Neural progenitor cell (in vitro differentiated cells): ENCODE measurements at regions not wholly inside any gene's neighbourhood (a gene's known extent, or its start where the extent isn't known, plus 50 kb on each side); places are given as distances from the start of the nearest gene placed in this dataset.
A peak's percentile ranks its signal among the peaks of the same experiment; 100 is the strongest.

ENCODE experiments used
- DNase-seq: peaks from one replicate; pipeline ENCODE4 v3.0.0-alpha.2; 2016; ENCODE audit warnings: low spot score
- H2AFZ ChIP-seq: fragments of 200-600 bp; sonication (generic); replicated peaks from 2 replicates; pipeline ENCODE4 v1.6.1; 2016; ENCODE audit warnings: antibody characterized with exemption
- H3F3A ChIP-seq: fragments of 200-600 bp; sonication (generic); 2 replicates; pipeline ENCODE4 v1.6.1; 2016; ENCODE audit warnings: antibody characterized with exemption, low read depth
- H3K27ac ChIP-seq: fragments of 200-600 bp; sonication (generic); 2 replicates; pipeline ENCODE4 v1.5.1; 2016; ENCODE audit warnings: mild to moderate bottlenecking
- H3K27me3 ChIP-seq: fragments of 200-600 bp; sonication (generic); 2 replicates; pipeline ENCODE4 v1.6.1; 2016; ENCODE audit warnings: mild to moderate bottlenecking, moderate library complexity
- H3K36me3 ChIP-seq: fragments of 200-600 bp; sonication (generic); 2 replicates; pipeline ENCODE4 v1.5.1; 2016
- H3K4me1 ChIP-seq: fragments of 200-600 bp; sonication (generic); 2 replicates; pipeline ENCODE4 v1.6.1; 2016; ENCODE audit warnings: mixed run types
- H3K4me2 ChIP-seq: fragments of 200-600 bp; sonication (generic); 2 replicates; pipeline ENCODE4 v1.6.1; 2016
- H3K4me3 ChIP-seq: fragments of 200-600 bp; sonication (generic); 2 replicates; pipeline ENCODE4 v1.5.1; 2016
- H3K79me2 ChIP-seq: fragments of 200-600 bp; sonication (generic); 2 replicates; pipeline ENCODE4 v1.6.1; 2016; ENCODE audit warnings: low read depth
- H3K9ac ChIP-seq: fragments of 200-600 bp; sonication (generic); 2 replicates; pipeline ENCODE4 v1.6.1; 2016
- H3K9me3 ChIP-seq: fragments of 200-600 bp; sonication (generic); 2 replicates; pipeline ENCODE4 v1.5.1; 2016; ENCODE audit warnings: low read depth
- H4K20me1 ChIP-seq: fragments of 200-600 bp; sonication (generic); 2 replicates; pipeline ENCODE4 v1.6.1; 2016; ENCODE audit warnings: low read depth
- H3K27ac Mint-ChIP-seq: 3 replicates; pipeline ENCODE4 v1.8.0; 2021; ENCODE audit warnings: mixed read lengths
- H3K27me3 Mint-ChIP-seq: 2 replicates; pipeline ENCODE4 v1.8.0; 2022; ENCODE audit warnings: low read depth, mild to moderate bottlenecking, inconsistent platforms, moderate library complexity, mixed read lengths; ENCODE audit not compliant: insufficient read depth
- H3K36me3 Mint-ChIP-seq: 3 replicates; pipeline ENCODE4 v1.8.0; 2021; ENCODE audit warnings: mixed read lengths
- H3K4me1 Mint-ChIP-seq: 3 replicates; pipeline ENCODE4 v1.8.0; 2021; ENCODE audit warnings: mixed read lengths
- H3K4me3 Mint-ChIP-seq: 3 replicates; pipeline ENCODE4 v1.8.0; 2021; ENCODE audit warnings: mild to moderate bottlenecking, moderate library complexity, mixed read lengths
- H3K9me3 Mint-ChIP-seq: 3 replicates; pipeline ENCODE4 v1.8.0; 2020; ENCODE audit warnings: mixed read lengths
- EZH2 ChIP-seq: fragments of 200-600 bp; sonication (generic); IDR thresholded peaks from 2 replicates; pipeline ENCODE4 v1.6.1; 2017; ENCODE audit warnings: antibody characterized with exemption, mild to moderate bottlenecking, moderate library complexity
- EZH2phosphoT487 ChIP-seq: fragments of 200-600 bp; sonication (generic); IDR thresholded peaks from 2 replicates; pipeline ENCODE4 v1.6.1; 2017; ENCODE audit warnings: antibody characterized with exemption
- TF ChIP-seq, protein P1 (sequence below): fragments of 200-600 bp; sonication (generic); IDR thresholded peaks from 2 replicates; pipeline ENCODE4 v1.5.1; 2017; ENCODE audit warnings: antibody characterized with exemption, mild to moderate bottlenecking

DNA sequence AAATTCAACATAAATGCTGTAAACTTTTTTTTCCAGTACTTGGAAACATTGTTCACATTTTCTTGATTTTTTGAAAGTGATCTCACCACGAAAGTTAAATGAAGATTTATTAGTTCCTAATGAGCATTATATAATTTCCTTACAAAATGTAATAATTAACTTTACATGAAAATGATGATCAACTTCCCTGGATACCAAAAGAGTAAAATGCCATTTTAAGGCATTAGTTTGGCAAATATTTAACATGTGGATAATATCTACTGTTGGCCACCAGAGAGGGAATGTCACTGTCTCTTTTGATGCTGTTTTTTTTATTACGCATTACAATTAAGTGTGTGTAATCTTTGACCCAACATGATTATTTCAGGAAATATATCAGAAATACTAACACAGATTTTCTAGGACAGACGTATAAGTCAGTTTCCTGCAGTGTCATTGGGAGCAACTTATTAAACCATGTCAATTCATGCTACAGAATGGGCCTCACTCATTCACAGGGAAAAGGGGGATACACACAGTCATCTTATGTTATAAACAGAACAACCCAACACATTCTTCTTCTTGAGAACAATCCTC, 903.9 kb upstream of the ADGRL2 start:
- no peaks in the 10 kb centered on the region for H3K79me2 ChIP-seq
- Mint-ChIP-seq H3K4me1 (peaks cover 21% of the 10 kb centered on the region), H3K9me3 (peaks cover 6% of the 10 kb centered on the region), H3K4me3 (no peak overlapping the region), H3K27me3 (no peaks in the 10 kb centered on the region), H3K27ac (no peak overlapping the region), H3K36me3 (peaks cover 2% of the 10 kb centered on the region)
- H2AFZ ChIP-seq, result no peak overlapping the region
- H3K9me3 ChIP-seq, result no peaks in the 10 kb centered on the region
- no peaks in the 10 kb centered on the region for H4K20me1 ChIP-seq
- H3K27me3 ChIP-seq, result no peaks in the 10 kb centered on the region
- DNase-seq, result no peak
- H3K4me1 ChIP-seq, result peaks cover 17% of the 10 kb centered on the region
- H3K4me3 ChIP-seq, result no peak overlapping the region
- H3K4me2 ChIP-seq, result no peak overlapping the region
- no peaks in the 10 kb centered on the region for H3K36me3 ChIP-seq
- no peak overlapping the region for H3K9ac ChIP-seq
- no peak overlapping the region for H3K27ac ChIP-seq
- H3F3A ChIP-seq, result peaks cover 7% of the 10 kb centered on the region
- TF ChIP-seq EZH2phosphoT487, result no peak
- TF ChIP-seq, protein P1, sequence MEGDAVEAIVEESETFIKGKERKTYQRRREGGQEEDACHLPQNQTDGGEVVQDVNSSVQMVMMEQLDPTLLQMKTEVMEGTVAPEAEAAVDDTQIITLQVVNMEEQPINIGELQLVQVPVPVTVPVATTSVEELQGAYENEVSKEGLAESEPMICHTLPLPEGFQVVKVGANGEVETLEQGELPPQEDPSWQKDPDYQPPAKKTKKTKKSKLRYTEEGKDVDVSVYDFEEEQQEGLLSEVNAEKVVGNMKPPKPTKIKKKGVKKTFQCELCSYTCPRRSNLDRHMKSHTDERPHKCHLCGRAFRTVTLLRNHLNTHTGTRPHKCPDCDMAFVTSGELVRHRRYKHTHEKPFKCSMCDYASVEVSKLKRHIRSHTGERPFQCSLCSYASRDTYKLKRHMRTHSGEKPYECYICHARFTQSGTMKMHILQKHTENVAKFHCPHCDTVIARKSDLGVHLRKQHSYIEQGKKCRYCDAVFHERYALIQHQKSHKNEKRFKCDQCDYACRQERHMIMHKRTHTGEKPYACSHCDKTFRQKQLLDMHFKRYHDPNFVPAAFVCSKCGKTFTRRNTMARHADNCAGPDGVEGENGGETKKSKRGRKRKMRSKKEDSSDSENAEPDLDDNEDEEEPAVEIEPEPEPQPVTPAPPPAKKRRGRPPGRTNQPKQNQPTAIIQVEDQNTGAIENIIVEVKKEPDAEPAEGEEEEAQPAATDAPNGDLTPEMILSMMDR, result no peak

DNA sequence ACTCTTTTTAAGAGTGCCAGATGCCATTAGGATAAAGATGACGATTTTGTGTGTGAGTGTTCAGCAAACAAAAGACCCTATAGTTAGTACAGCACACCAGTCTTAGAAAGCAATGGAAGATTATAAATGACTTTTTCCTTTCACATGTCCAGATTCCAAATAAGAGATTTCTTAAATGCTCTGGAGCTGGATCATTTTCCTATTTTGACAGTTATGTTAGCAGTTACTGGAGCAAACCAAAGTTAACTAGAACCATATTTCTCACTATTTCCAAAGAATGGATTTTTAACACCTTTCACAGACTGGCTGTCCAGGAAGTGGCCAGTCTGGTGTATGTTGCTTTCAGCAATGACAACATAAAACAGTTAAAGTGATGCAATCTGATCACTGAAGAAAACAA, 905.8 kb upstream of the ADGRL2 start:
- no peak overlapping the region for H3K9ac ChIP-seq
- Mint-ChIP-seq H3K4me1 (peaks cover 30% of the 10 kb centered on the region), H3K9me3 (no peaks in the 10 kb centered on the region), H3K4me3 (no peak overlapping the region), H3K27ac (peak overlapping the region; percentile 5), H3K27me3 (no peaks in the 10 kb centered on the region), H3K36me3 (no peaks in the 10 kb centered on the region)
- no peaks in the 10 kb centered on the region for H3K9me3 ChIP-seq
- H3K4me2 ChIP-seq, result no peak overlapping the region
- peaks cover 20% of the 10 kb centered on the region for H3K4me1 ChIP-seq
- TF ChIP-seq EZH2 (no peak), EZH2phosphoT487 (no peak)
- TF ChIP-seq, protein P1, result no peak
- peak overlapping the region; percentile 16 for H2AFZ ChIP-seq
- no peak for DNase-seq
- H4K20me1 ChIP-seq, result no peaks in the 10 kb centered on the region
- no peak overlapping the region for H3K27ac ChIP-seq
- H3K36me3 ChIP-seq, result no peaks in the 10 kb centered on the region
- H3K27me3 ChIP-seq, result no peaks in the 10 kb centered on the region
- H3K4me3 ChIP-seq, result no peak overlapping the region
- peaks cover 7% of the 10 kb centered on the region for H3F3A ChIP-seq
- H3K79me2 ChIP-seq, result no peaks in the 10 kb centered on the region

DNA sequence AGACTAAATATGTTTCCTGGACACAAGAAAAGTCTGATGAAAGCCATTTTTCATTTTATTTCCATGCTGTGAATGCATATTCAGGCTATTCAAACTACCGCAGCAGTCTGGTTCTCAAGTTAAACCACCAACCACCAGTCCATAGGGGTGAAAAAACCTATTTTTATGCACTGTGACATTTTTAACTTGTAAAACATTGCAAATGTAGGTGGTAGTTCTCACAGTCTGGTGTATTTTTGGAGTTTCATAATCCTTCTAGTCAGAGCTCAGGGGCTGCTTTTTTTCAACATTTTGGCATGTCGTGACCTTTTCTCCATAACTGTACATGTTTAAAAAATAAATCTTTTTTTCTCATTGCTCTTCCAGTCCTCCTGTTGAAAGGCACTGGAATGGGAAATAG, 907.6 kb upstream of the ADGRL2 start:
- Histone ChIP-seq H3K4me2 (peak overlapping the region; percentile 56), H3K27ac (peak overlapping the region; percentile 62), H3K36me3 (no peaks in the 10 kb centered on the region), H3K4me3 (no peak overlapping the region), H3K9ac (no peak overlapping the region), H3F3A (peaks cover 7% of the 10 kb centered on the region), H3K9me3 (no peaks in the 10 kb centered on the region), H4K20me1 (no peaks in the 10 kb centered on the region), H2AFZ (peak overlapping the region; percentile 54), H3K4me1 (peaks cover 20% of the 10 kb centered on the region), H3K79me2 (no peaks in the 10 kb centered on the region), H3K27me3 (no peaks in the 10 kb centered on the region)
- no peaks in the 10 kb centered on the region for H3K9me3 Mint-ChIP-seq
- H3K4me3 Mint-ChIP-seq, result no peak overlapping the region
- TF ChIP-seq EZH2phosphoT487 (no peak), EZH2 (no peak)
- TF ChIP-seq, protein P1, result no peak
- H3K36me3 Mint-ChIP-seq, result no peaks in the 10 kb centered on the region
- no peak for DNase-seq
- H3K27ac Mint-ChIP-seq, result peak overlapping the region; percentile 99
- H3K27me3 Mint-ChIP-seq, result no peaks in the 10 kb centered on the region
- H3K4me1 Mint-ChIP-seq, result peaks cover 30% of the 10 kb centered on the region
